ENCODE measurements at regions not wholly inside any gene's neighbourhood (a gene's known extent, or its start where the extent isn't known, plus 50 kb on each side); places are given as distances from the start of the nearest gene placed in this dataset.
A peak's percentile ranks its signal among the peaks of the same experiment; 100 is the strongest.
"Not testable (repeated sequence)": the region's sequence is repeated elsewhere in the genome, so short reads cannot be mapped to it uniquely, and the experiment has no call there.

DNA sequence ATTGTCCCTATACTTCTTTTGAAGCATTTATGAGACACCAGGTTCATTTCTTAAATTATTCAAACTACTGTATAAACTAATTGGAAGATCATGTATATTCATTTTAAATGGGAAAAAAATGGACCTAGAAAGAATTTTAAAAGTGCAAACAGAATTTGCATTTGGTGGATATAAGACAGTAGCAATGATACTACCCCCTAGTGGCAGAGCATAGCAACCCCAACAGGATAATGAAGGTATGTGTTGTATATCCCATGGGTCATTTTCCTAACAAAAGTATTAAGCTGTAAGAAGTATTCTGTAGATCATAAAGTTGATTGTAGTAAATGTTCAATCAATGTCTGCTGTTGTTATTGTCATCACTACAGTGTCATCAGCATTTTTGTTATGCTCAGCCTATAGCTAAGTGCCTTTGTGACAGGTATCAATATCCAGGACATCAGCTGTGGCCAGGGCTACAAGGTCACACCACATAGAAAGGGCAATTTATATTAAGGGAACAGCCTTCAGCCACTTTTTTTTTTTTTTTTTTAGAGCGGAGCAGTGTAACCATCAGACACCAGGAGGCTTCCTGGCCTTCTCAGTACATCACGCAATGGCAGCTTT lies 175.8 kb downstream of the FOXB1 start:
- no peaks in the 10 kb centered on the region for H3K36me3 Mint-ChIP-seq (ENCODE audit: unreplicated experiment)
- DNase-seq, result no peak
- no peaks in the 10 kb centered on the region for H3K4me1 Mint-ChIP-seq (ENCODE audit: low read depth, unreplicated experiment)
- H3K27me3 Mint-ChIP-seq (ENCODE audit: unreplicated experiment), result no peaks in the 10 kb centered on the region
- TF ChIP-seq, protein P1, sequence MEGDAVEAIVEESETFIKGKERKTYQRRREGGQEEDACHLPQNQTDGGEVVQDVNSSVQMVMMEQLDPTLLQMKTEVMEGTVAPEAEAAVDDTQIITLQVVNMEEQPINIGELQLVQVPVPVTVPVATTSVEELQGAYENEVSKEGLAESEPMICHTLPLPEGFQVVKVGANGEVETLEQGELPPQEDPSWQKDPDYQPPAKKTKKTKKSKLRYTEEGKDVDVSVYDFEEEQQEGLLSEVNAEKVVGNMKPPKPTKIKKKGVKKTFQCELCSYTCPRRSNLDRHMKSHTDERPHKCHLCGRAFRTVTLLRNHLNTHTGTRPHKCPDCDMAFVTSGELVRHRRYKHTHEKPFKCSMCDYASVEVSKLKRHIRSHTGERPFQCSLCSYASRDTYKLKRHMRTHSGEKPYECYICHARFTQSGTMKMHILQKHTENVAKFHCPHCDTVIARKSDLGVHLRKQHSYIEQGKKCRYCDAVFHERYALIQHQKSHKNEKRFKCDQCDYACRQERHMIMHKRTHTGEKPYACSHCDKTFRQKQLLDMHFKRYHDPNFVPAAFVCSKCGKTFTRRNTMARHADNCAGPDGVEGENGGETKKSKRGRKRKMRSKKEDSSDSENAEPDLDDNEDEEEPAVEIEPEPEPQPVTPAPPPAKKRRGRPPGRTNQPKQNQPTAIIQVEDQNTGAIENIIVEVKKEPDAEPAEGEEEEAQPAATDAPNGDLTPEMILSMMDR (IDR thresholded peaks at IDR 0.05; ENCODE audit: partially characterized antibody, unreplicated experiment), result peak; percentile 85
- no peak overlapping the region for H3K27ac Mint-ChIP-seq (ENCODE audit: unreplicated experiment)
- no peaks in the 10 kb centered on the region for H3K9me3 Mint-ChIP-seq (ENCODE audit: unreplicated experiment)
- no peak overlapping the region for H3K4me3 Mint-ChIP-seq (ENCODE audit: unreplicated experiment)

DNA sequence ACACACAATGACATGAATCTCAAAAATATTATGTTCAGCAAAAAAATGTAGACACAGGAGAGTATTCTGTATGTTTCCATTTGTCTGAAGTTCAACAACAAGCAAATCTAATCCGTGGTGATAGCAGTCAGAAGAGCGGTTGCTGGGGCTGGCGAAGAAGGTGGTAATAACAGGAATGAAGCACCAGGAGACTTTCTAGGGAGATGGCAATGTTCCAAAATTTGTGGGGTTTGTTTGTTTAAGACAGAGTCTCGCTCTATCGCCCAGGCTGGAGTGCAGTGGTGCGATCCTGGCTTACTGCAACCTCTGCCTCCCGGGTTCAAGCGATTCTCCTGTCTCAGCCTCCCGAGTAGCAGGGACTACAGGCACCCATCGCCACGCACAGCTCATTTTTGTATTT lies 177.8 kb downstream of the FOXB1 start:
- H3K27me3 Mint-ChIP-seq (ENCODE audit: unreplicated experiment); H3K9me3 Mint-ChIP-seq (ENCODE audit: unreplicated experiment); DNase-seq; H3K27ac Mint-ChIP-seq (ENCODE audit: unreplicated experiment); H3K36me3 Mint-ChIP-seq (ENCODE audit: unreplicated experiment); H3K4me1 Mint-ChIP-seq (ENCODE audit: low read depth, unreplicated experiment); H3K4me3 Mint-ChIP-seq (ENCODE audit: unreplicated experiment): not testable (repeated sequence)

- no peak for DNase-seq
- Mint-ChIP-seq H3K9me3 (ENCODE audit: unreplicated experiment) (peaks cover 2% of the 10 kb centered on the region), H3K4me3 (ENCODE audit: unreplicated experiment) (no peak overlapping the region), H3K27me3 (ENCODE audit: unreplicated experiment) (no peaks in the 10 kb centered on the region), H3K27ac (ENCODE audit: unreplicated experiment) (no peak overlapping the region), H3K36me3 (ENCODE audit: unreplicated experiment) (no peaks in the 10 kb centered on the region), H3K4me1 (ENCODE audit: low read depth, unreplicated experiment) (no peaks in the 10 kb centered on the region)
- TF ChIP-seq, protein P1 (IDR thresholded peaks at IDR 0.05; ENCODE audit: partially characterized antibody, unreplicated experiment), result no peak
Observed at GRCh38 chr15:60183366-60183765, 179.3 kb downstream of the FOXB1 start.

DNA sequence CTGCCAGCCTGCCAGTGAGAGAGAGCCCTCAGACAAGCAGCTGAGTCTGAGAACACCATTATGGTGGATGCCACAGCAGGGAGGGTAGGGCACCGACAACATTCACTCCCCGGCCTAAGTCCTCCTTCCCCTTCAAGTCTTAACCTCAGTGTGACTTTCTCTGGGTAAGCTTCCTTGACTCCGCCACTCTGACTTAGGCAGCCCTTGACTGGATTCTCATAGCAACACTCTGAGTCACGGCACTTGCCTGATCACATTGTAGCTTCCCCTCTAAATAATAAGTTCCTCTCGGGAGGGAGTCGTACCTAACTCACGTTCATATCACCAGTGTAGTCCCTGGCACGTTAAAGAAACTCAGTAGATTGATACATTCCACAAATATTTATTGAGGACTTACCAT lies 180.5 kb downstream of the FOXB1 start:
- TF ChIP-seq, protein P1 (IDR thresholded peaks at IDR 0.05; ENCODE audit: partially characterized antibody, unreplicated experiment), result no peak
- H3K27ac Mint-ChIP-seq (ENCODE audit: unreplicated experiment), result no peak overlapping the region
- no peaks in the 10 kb centered on the region for H3K36me3 Mint-ChIP-seq (ENCODE audit: unreplicated experiment)
- no peaks in the 10 kb centered on the region for H3K4me1 Mint-ChIP-seq (ENCODE audit: low read depth, unreplicated experiment)
- no peaks in the 10 kb centered on the region for H3K27me3 Mint-ChIP-seq (ENCODE audit: unreplicated experiment)
- H3K9me3 Mint-ChIP-seq (ENCODE audit: unreplicated experiment), result peaks cover 2% of the 10 kb centered on the region
- no peak for DNase-seq
- H3K4me3 Mint-ChIP-seq (ENCODE audit: unreplicated experiment), result no peak overlapping the region

- Mint-ChIP-seq H3K4me3 (ENCODE audit: unreplicated experiment) (no peak overlapping the region), H3K9me3 (ENCODE audit: unreplicated experiment) (peaks cover 2% of the 10 kb centered on the region), H3K27ac (ENCODE audit: unreplicated experiment) (no peak overlapping the region), H3K4me1 (ENCODE audit: low read depth, unreplicated experiment) (no peaks in the 10 kb centered on the region), H3K27me3 (ENCODE audit: unreplicated experiment) (no peaks in the 10 kb centered on the region), H3K36me3 (ENCODE audit: unreplicated experiment) (no peaks in the 10 kb centered on the region)
- no peak for DNase-seq
- TF ChIP-seq, protein P1 (IDR thresholded peaks at IDR 0.05; ENCODE audit: partially characterized antibody, unreplicated experiment), result no peak
Observed at GRCh38 chr15:60191016-60191415, 186.9 kb downstream of the FOXB1 start.

Data from glutamatergic neuron (in vitro differentiated cells).